H1 (cell line): ENCODE measurements at regions not wholly inside any gene's neighbourhood (a gene's known extent, or its start where the extent isn't known, plus 50 kb on each side); places are given as distances from the start of the nearest gene placed in this dataset.

Experiments used
- CHD1 ChIP-seq: IDR thresholded peaks from 2 replicates; pipeline ENCODE4 v1.6.1; 2012; ENCODE audit warnings: low read depth, low read length, improper control_type of control experiment
- EGR1 ChIP-seq: IDR thresholded peaks from 2 replicates; pipeline ENCODE4 v1.6.1; 2011; ENCODE audit warnings: low read depth, low read length, borderline replicate concordance
- EZH2 ChIP-seq: fragments of 200-600 bp; sonication (generic); IDR thresholded peaks from 2 replicates; pipeline ENCODE4 v1.7.1; 2012; ENCODE audit warnings: low read depth, mild to moderate bottlenecking, moderate library complexity, low read length, inconsistent platforms; ENCODE audit not compliant: severe bottlenecking
- POLR2A ChIP-seq, 2 experiments: IDR thresholded peaks; 1 replicate in 1 of 2; 2 replicates in 1 of 2; pipeline ENCODE4 v1.6.1; 2011; ENCODE audit warnings: low read depth in 2 of 2, low read length in 2 of 2, mild to moderate bottlenecking in 2 of 2; ENCODE audit errors: control extremely low read depth in 1 of 2
- POLR2AphosphoS5 ChIP-seq: IDR thresholded peaks from 2 replicates; pipeline ENCODE4 v1.6.1; 2011; ENCODE audit warnings: low read depth, low read length
- RBBP5 ChIP-seq: IDR thresholded peaks from 2 replicates; pipeline ENCODE4 v1.7.1; 2012; ENCODE audit warnings: low read depth, mild to moderate bottlenecking, inconsistent platforms, low read length, moderate library complexity, borderline replicate concordance
- RFX5 ChIP-seq: IDR thresholded peaks from 2 replicates; pipeline ENCODE4 v1.6.1; 2011; ENCODE audit warnings: low read depth, low read length, improper control_type of control experiment, borderline replicate concordance
- TAF1 ChIP-seq: IDR thresholded peaks from 2 replicates; pipeline ENCODE4 v1.6.1; 2011; ENCODE audit warnings: mild to moderate bottlenecking, low read depth, low read length
- TAF7 ChIP-seq: optimal IDR thresholded peaks from 2 replicates; pipeline ENCODE3; 2011; ENCODE audit warnings: low read depth, mild to moderate bottlenecking, inconsistent platforms, low read length, moderate library complexity, borderline replicate concordance
- YY1 ChIP-seq: IDR thresholded peaks from 2 replicates; pipeline ENCODE4 v1.6.1; 2011; ENCODE audit warnings: low read depth, mild to moderate bottlenecking, low read length
- TF ChIP-seq, protein P1 (sequence below), 3 experiments: IDR thresholded peaks; 1 replicate in 2 of 3; 2 replicates in 1 of 3; pipeline versions ENCODE4 v1.5.1 to v1.6.1; 2011; ENCODE audit warnings: low read length in 3 of 3, mild to moderate bottlenecking in 3 of 3, inconsistent platforms in 2 of 3, low read depth in 1 of 3, moderate library complexity in 1 of 3; ENCODE audit not compliant: insufficient read depth in 1 of 3; ENCODE audit errors: control extremely low read depth in 1 of 3
- TF ChIP-seq, protein P2 (sequence below): IDR thresholded peaks from 2 replicates; pipeline ENCODE4 v1.6.1; 2011; ENCODE audit warnings: low read length, improper control_type of control experiment

DNA sequence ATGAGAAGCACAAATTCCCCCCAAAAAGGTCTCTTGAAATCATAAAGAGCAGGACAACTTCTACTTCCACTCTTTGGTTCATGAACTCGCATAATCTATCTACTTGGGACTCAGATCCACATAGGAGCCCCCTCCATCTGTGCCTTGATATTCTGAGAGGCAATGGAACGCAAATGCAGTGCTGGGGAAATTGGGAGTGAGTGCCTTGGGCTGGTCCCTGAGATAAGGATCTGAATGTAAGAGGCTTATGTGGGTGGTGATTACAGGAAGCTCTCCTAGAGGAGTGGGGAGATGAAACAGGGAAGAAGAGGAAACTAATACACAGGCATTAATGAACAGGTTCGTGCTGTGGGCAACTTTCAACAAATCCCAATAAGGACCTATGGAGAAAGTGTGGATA lies 285.6 kb downstream of the RASEF start:
- TF ChIP-seq RFX5 (no peak), POLR2AphosphoS5 (no peak), RBBP5 (no peak), TAF7 (no peak), CHD1 (no peak), POLR2A (IDR thresholded peaks at IDR 0.05; ENCODE audit: control extremely low read depth in 1 of 2, low read depth in 2 of 2, low read length in 2 of 2) (no peak), YY1 (no peak), EGR1 (no peak), EZH2 (no peak), TAF1 (no peak)
- TF ChIP-seq, protein P1, sequence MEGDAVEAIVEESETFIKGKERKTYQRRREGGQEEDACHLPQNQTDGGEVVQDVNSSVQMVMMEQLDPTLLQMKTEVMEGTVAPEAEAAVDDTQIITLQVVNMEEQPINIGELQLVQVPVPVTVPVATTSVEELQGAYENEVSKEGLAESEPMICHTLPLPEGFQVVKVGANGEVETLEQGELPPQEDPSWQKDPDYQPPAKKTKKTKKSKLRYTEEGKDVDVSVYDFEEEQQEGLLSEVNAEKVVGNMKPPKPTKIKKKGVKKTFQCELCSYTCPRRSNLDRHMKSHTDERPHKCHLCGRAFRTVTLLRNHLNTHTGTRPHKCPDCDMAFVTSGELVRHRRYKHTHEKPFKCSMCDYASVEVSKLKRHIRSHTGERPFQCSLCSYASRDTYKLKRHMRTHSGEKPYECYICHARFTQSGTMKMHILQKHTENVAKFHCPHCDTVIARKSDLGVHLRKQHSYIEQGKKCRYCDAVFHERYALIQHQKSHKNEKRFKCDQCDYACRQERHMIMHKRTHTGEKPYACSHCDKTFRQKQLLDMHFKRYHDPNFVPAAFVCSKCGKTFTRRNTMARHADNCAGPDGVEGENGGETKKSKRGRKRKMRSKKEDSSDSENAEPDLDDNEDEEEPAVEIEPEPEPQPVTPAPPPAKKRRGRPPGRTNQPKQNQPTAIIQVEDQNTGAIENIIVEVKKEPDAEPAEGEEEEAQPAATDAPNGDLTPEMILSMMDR (IDR thresholded peaks at IDR 0.05; ENCODE audit: control extremely low read depth in 1 of 3, insufficient read depth in 1 of 3, low read depth in 1 of 3, low read length in 3 of 3), result no peak
- TF ChIP-seq, protein P2, sequence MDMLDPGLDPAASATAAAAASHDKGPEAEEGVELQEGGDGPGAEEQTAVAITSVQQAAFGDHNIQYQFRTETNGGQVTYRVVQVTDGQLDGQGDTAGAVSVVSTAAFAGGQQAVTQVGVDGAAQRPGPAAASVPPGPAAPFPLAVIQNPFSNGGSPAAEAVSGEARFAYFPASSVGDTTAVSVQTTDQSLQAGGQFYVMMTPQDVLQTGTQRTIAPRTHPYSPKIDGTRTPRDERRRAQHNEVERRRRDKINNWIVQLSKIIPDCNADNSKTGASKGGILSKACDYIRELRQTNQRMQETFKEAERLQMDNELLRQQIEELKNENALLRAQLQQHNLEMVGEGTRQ, result no peak
